ENCODE measurements at regions not wholly inside any gene's neighbourhood (a gene's known extent, or its start where the extent isn't known, plus 50 kb on each side); places are given as distances from the start of the nearest gene placed in this dataset.
A peak's percentile ranks its signal among the peaks of the same experiment; 100 is the strongest.

GRCh38 chr7:46107610-46108217 lies 186.6 kb upstream of the IGFBP3 start:
- no peak overlapping the region for H3K4me3 ChIP-seq (ENCODE audit: low read depth in 1 of 3, low read length in 3 of 3)
- H3K4me1 ChIP-seq (ENCODE audit: control insufficient read depth in 4 of 4, insufficient read depth in 4 of 4, low read length in 3 of 4), result no peaks in the 10 kb centered on the region
- no peak overlapping the region for H3K9ac ChIP-seq (ENCODE audit: low read depth in 1 of 2, low read length in 2 of 2)
- no peak overlapping the region for H3K27ac ChIP-seq (ENCODE audit: low read depth in 1 of 2, low read length in 2 of 2)
- no peak for DNase-seq (ENCODE audit: low spot score)
- 73% methylated on average over 7 of the region's 7 CpGs for WGBS
- H3K27me3 ChIP-seq (ENCODE audit: control insufficient read depth in 4 of 4, insufficient read depth in 4 of 4, low read length in 3 of 4), result no peaks in the 10 kb centered on the region
- H3K36me3 ChIP-seq (ENCODE audit: control insufficient read depth in 4 of 4, insufficient read depth in 3 of 4, low read depth in 1 of 4, low read length in 3 of 4), result no peaks in the 10 kb centered on the region
- no peaks in the 10 kb centered on the region for H3K9me3 ChIP-seq (ENCODE audit: control insufficient read depth in 4 of 4, low read length in 3 of 4)
- peak in 1 of 2 donors; percentile 14 for TF ChIP-seq HNF4A (conservative IDR thresholded peaks at IDR 0.05)
- no peak for TF ChIP-seq SP1 (IDR thresholded peaks at IDR 0.05)

DNA sequence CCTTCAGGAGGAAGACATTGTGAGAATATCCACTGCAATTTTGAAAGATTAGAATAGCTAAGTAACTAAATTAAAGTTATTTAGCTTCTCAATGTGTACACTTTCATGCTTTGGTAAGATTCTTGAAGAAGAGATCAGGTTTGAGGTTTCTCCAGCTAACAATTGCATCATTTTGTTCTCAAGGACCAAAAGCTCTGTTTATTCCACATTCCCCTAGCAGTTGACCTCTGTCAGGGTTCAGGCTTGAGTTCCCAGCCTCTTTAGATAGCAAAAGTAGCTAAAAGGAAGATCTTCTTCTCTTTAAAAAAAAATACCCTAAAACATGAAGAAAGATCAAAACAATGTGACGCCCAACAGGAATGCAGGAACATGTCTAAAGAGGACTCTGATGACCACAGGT lies 179.4 kb upstream of the IGFBP3 start:
- no peak for TF ChIP-seq FOXA1 (IDR thresholded peaks at IDR 0.05)
- TF ChIP-seq TAF1 (conservative IDR thresholded peaks at IDR 0.05), result no peak
- TF ChIP-seq MAX (IDR thresholded peaks at IDR 0.05), result no peak
- TF ChIP-seq YY1 (IDR thresholded peaks at IDR 0.05), result no peak
- no peak for TF ChIP-seq JUND (IDR thresholded peaks at IDR 0.05)
- TF ChIP-seq GABPA (IDR thresholded peaks at IDR 0.05 in 1 of 2, conservative IDR thresholded peaks at IDR 0.05 in 1 of 2), result no peak
- TF ChIP-seq EGR1 (IDR thresholded peaks at IDR 0.05; ENCODE audit: low read depth in 2 of 2), result no peak
- TF ChIP-seq CTCF (IDR thresholded peaks at IDR 0.05; ENCODE audit: low read depth, low read length, missing input control), result no peak
- TF ChIP-seq HNF4G (IDR thresholded peaks at IDR 0.05), result no peak
- TF ChIP-seq RAD21 (IDR thresholded peaks at IDR 0.05), result no peak
- TF ChIP-seq FOXA2 (IDR thresholded peaks at IDR 0.05), result no peak
- Histone ChIP-seq H3K4me3 (ENCODE audit: low read depth in 1 of 3, low read length in 3 of 3) (no peak overlapping the region), H3K27ac (ENCODE audit: low read depth in 1 of 2, low read length in 2 of 2) (no peak overlapping the region), H3K9ac (ENCODE audit: low read depth in 1 of 2, low read length in 2 of 2) (no peak overlapping the region), H3K27me3 (ENCODE audit: control insufficient read depth in 4 of 4, insufficient read depth in 4 of 4, low read length in 3 of 4) (no peaks in the 10 kb centered on the region), H3K4me1 (ENCODE audit: control insufficient read depth in 4 of 4, insufficient read depth in 4 of 4, low read length in 3 of 4) (no peaks in the 10 kb centered on the region), H3K36me3 (ENCODE audit: control insufficient read depth in 4 of 4, insufficient read depth in 3 of 4, low read depth in 1 of 4, low read length in 3 of 4) (no peaks in the 10 kb centered on the region), H3K9me3 (ENCODE audit: control insufficient read depth in 4 of 4, low read length in 3 of 4) (no peaks in the 10 kb centered on the region)
- 94% methylated on average over 1 of the region's 1 CpG for WGBS
- no peak for DNase-seq (ENCODE audit: low spot score)

DNA sequence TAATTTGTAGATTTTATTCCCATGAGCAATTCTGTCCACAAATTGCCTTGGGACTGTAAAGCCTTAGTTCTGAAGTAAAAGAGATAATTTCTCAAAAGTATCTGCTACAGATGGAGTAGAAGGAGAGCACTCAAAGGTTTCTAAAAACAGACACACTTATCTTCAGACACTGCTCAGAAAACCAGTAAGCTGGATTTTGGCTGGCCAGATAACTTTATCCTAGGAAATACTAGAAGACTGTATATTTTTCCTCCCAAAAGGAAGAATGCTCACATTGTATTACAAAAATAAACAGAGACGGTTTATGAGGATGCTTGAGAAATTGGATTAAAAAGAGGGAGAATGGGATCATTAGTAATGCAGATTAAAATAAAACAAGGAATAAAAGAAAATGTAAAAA lies 178.0 kb upstream of the IGFBP3 start:
- 78% methylated on average over 1 of the region's 1 CpG for WGBS
- H3K9me3 ChIP-seq (ENCODE audit: control insufficient read depth in 4 of 4, low read length in 3 of 4), result no peaks in the 10 kb centered on the region
- no peak for DNase-seq (ENCODE audit: low spot score)
- no peaks in the 10 kb centered on the region for H3K4me1 ChIP-seq (ENCODE audit: control insufficient read depth in 4 of 4, insufficient read depth in 4 of 4, low read length in 3 of 4)
- no peak overlapping the region for H3K27ac ChIP-seq (ENCODE audit: low read depth in 1 of 2, low read length in 2 of 2)
- TF ChIP-seq SP1 (IDR thresholded peaks at IDR 0.05) (no peak), FOXA2 (IDR thresholded peaks at IDR 0.05) (no peak), YY1 (IDR thresholded peaks at IDR 0.05) (no peak), HNF4G (IDR thresholded peaks at IDR 0.05) (no peak), HNF4A (conservative IDR thresholded peaks at IDR 0.05) (no peak), JUND (IDR thresholded peaks at IDR 0.05) (no peak), NR2F2 (IDR thresholded peaks at IDR 0.05) (no peak), TAF1 (conservative IDR thresholded peaks at IDR 0.05) (no peak), FOXA1 (IDR thresholded peaks at IDR 0.05) (no peak), CTCF (IDR thresholded peaks at IDR 0.05; ENCODE audit: low read depth, low read length, missing input control) (no peak), RXRA (IDR thresholded peaks at IDR 0.05) (no peak)
- TF ChIP-seq, protein P1, sequence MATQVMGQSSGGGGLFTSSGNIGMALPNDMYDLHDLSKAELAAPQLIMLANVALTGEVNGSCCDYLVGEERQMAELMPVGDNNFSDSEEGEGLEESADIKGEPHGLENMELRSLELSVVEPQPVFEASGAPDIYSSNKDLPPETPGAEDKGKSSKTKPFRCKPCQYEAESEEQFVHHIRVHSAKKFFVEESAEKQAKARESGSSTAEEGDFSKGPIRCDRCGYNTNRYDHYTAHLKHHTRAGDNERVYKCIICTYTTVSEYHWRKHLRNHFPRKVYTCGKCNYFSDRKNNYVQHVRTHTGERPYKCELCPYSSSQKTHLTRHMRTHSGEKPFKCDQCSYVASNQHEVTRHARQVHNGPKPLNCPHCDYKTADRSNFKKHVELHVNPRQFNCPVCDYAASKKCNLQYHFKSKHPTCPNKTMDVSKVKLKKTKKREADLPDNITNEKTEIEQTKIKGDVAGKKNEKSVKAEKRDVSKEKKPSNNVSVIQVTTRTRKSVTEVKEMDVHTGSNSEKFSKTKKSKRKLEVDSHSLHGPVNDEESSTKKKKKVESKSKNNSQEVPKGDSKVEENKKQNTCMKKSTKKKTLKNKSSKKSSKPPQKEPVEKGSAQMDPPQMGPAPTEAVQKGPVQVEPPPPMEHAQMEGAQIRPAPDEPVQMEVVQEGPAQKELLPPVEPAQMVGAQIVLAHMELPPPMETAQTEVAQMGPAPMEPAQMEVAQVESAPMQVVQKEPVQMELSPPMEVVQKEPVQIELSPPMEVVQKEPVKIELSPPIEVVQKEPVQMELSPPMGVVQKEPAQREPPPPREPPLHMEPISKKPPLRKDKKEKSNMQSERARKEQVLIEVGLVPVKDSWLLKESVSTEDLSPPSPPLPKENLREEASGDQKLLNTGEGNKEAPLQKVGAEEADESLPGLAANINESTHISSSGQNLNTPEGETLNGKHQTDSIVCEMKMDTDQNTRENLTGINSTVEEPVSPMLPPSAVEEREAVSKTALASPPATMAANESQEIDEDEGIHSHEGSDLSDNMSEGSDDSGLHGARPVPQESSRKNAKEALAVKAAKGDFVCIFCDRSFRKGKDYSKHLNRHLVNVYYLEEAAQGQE (IDR thresholded peaks at IDR 0.05), result no peak
- no peaks in the 10 kb centered on the region for H3K36me3 ChIP-seq (ENCODE audit: control insufficient read depth in 4 of 4, insufficient read depth in 3 of 4, low read depth in 1 of 4, low read length in 3 of 4)
- no peaks in the 10 kb centered on the region for H3K27me3 ChIP-seq (ENCODE audit: control insufficient read depth in 4 of 4, insufficient read depth in 4 of 4, low read length in 3 of 4)
- H3K4me3 ChIP-seq (ENCODE audit: low read depth in 1 of 3, low read length in 3 of 3), result no peak overlapping the region
- H3K9ac ChIP-seq (ENCODE audit: low read depth in 1 of 2, low read length in 2 of 2), result no peak overlapping the region

All from liver (tissue), 8 donors.